Activated naive CD4-positive, alpha-beta T cell treated with anti-CD3 and anti-CD28 coated beads for 36 hours (primary cell): ENCODE measurements at regions not wholly inside any gene's neighbourhood (a gene's known extent, or its start where the extent isn't known, plus 50 kb on each side); places are given as distances from the start of the nearest gene placed in this dataset.
"Not testable (repeated sequence)": the region's sequence is repeated elsewhere in the genome, so short reads cannot be mapped to it uniquely, and the experiment has no call there.

ENCODE experiments used
- CTCF ChIA-PET: fragments of 350-600 bp; sonication (Branson Sonifier 250); formaldehyde crosslinking; loops from one replicate; lab custom pipeline; 2021; ENCODE audit warnings: antibody characterized with exemption; lab: Charles Lee
- DNase-seq: peaks from one replicate; pipeline ENCODE4 v3.0.0-alpha.2; 2020
- H3K27ac Mint-ChIP-seq: one replicate; pipeline ENCODE4 v1.8.0; 2021; ENCODE audit warnings: mild to moderate bottlenecking, mixed read lengths
- H3K27me3 Mint-ChIP-seq: one replicate; pipeline ENCODE4 v1.8.0; 2021; ENCODE audit warnings: low read depth, mixed read lengths
- H3K36me3 Mint-ChIP-seq: one replicate; pipeline ENCODE4 v1.8.0; 2021; ENCODE audit warnings: low read depth, mixed read lengths
- H3K4me1 Mint-ChIP-seq: one replicate; pipeline ENCODE4 v1.8.0; 2021; ENCODE audit warnings: low read depth, mixed read lengths
- H3K4me3 Mint-ChIP-seq: one replicate; pipeline ENCODE4 v1.8.0; 2021; ENCODE audit warnings: mild to moderate bottlenecking, moderate library complexity, mixed read lengths
- H3K9me3 Mint-ChIP-seq: one replicate; pipeline ENCODE4 v1.8.0; 2021; ENCODE audit warnings: mixed read lengths
- intact Hi-C: fragments of 100-400 bp; cut with micrococcal nuclease; formaldehyde crosslinking; loops from one replicate; pipeline ENCODE4 v1.15.1; 2023

DNA sequence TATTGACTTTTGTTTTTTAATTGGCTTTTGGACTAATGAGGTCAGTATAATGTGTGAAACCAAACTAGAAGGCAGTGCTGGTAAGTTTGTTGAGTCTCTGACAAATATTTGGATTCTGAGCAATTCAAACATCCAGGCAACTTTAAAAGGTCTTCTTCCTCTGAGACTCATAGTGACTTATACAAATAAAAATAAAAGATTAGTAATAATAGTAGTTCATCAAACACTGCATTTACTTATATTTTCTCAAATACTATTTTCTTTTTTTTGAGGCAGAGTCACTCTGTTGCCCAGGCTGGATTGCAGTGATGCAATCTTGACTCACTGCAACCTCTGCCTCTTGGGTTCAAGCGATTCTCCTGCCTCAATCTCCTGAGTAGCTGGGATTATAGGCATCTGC lies 337.9 kb downstream of the DAD1 start:
- Mint-ChIP-seq H3K4me1 (no peaks in the 10 kb centered on the region), H3K27ac (no peak overlapping the region), H3K9me3 (no peaks in the 10 kb centered on the region), H3K36me3 (no peaks in the 10 kb centered on the region), H3K4me3 (no peak overlapping the region), H3K27me3 (no peaks in the 10 kb centered on the region)
- CTCF ChIA-PET: interaction anchor here (0.6 kb wide), 1 partner anchor 330 kb away, joined by 3 read pairs; no protein-coding TSS in a partner anchor
- no peak for DNase-seq
- intact Hi-C loops: no loop called here

GRCh38 chr14:22249770-22250169 lies 339.3 kb downstream of the DAD1 start:
- no peak overlapping the region for H3K27ac Mint-ChIP-seq
- H3K9me3 Mint-ChIP-seq: no peaks in the 10 kb centered on the region
- H3K4me1 Mint-ChIP-seq: no peaks in the 10 kb centered on the region
- intact Hi-C loops: no loop called here
- H3K4me3 Mint-ChIP-seq: no peak overlapping the region
- no peaks in the 10 kb centered on the region for H3K27me3 Mint-ChIP-seq
- no peak for DNase-seq
- CTCF ChIA-PET: no interaction called here
- no peaks in the 10 kb centered on the region for H3K36me3 Mint-ChIP-seq

DNA sequence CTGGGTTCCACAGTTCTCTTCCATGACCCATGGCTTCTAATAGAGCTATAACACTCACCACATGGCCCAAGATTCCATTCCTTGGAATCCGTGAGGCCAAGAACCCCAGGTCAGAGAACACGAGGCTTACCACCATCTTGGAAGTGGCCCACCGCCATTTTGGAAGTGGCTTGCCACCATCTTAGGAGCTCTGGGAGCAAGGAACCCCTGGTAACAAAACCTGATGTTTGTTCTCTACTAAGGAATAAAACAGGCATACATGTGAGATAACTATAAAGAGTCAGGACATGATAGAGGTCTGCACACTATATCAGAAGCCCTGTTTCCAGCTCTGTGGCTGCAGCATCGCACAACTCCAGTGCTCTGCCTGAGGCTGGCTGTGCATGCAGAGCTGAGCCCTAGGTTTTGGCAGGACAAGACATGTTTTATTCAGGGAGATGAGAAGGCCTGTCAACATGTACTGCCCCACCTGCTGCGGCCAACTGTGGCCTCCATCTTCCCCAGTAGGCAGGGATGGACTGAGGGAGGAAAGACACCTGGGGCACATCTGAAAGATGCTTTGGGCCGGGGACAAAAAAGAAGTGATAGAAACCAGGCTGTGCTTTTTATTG lies 344.9 kb downstream of the DAD1 start:
- Mint-ChIP-seq H3K36me3 (no peaks in the 10 kb centered on the region), H3K4me1 (no peaks in the 10 kb centered on the region), H3K27ac (no peak overlapping the region), H3K9me3 (no peaks in the 10 kb centered on the region), H3K4me3 (no peak overlapping the region), H3K27me3 (no peaks in the 10 kb centered on the region)
- CTCF ChIA-PET: no interaction called here
- intact Hi-C loops: no loop called here
- DNase-seq: no peak

- CTCF ChIA-PET, H3K4me3 Mint-ChIP-seq, H3K4me1 Mint-ChIP-seq, H3K27me3 Mint-ChIP-seq, H3K9me3 Mint-ChIP-seq, H3K27ac Mint-ChIP-seq, DNase-seq, H3K36me3 Mint-ChIP-seq, intact Hi-C loops: not testable (repeated sequence)
Measured at GRCh38 chr14:22238320-22238719, 350.7 kb downstream of the DAD1 start.

GRCh38 chr14:22233377-22233776 lies 355.6 kb downstream of the DAD1 start:
- DNase-seq: no peak
- H3K9me3 Mint-ChIP-seq: no peaks in the 10 kb centered on the region
- H3K4me3 Mint-ChIP-seq: no peak overlapping the region
- intact Hi-C loops: no loop called here
- H3K36me3 Mint-ChIP-seq: no peaks in the 10 kb centered on the region
- CTCF ChIA-PET: no interaction called here
- H3K4me1 Mint-ChIP-seq: peaks cover 2% of the 10 kb centered on the region
- no peak overlapping the region for H3K27ac Mint-ChIP-seq
- H3K27me3 Mint-ChIP-seq: no peaks in the 10 kb centered on the region

- H3K27me3 Mint-ChIP-seq: no peaks in the 10 kb centered on the region
- CTCF ChIA-PET: no interaction called here
- intact Hi-C loops: no loop called here
- no peaks in the 10 kb centered on the region for H3K9me3 Mint-ChIP-seq
- H3K4me3 Mint-ChIP-seq: no peak overlapping the region
- no peaks in the 10 kb centered on the region for H3K36me3 Mint-ChIP-seq
- peaks cover 2% of the 10 kb centered on the region for H3K4me1 Mint-ChIP-seq
- no peak overlapping the region for H3K27ac Mint-ChIP-seq
- DNase-seq: no peak
Measured at GRCh38 chr14:22232933-22233332, 356.1 kb downstream of the DAD1 start.

DNA sequence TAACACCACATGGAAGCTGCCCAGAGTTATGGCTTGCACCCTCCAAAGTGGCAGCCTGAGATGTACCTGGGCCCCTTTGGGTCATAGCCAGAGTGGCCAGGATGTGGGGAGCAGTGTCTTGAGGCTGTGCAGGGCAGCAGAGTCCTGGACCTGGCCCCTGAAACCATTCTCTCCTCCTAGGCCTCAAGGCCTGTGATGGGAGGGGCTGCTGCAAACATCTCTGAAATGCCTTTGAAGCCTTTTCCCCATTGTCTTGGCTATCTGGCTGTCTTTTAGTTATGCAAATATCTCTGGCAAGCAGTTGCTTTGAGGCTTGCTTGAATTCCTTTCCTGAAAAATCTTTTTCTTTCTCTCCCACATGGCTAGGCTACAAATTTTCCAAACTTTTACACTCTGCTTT lies 356.5 kb downstream of the DAD1 start:
- H3K27me3 Mint-ChIP-seq: no peaks in the 10 kb centered on the region
- H3K4me3 Mint-ChIP-seq: no peak overlapping the region
- peaks cover 2% of the 10 kb centered on the region for H3K4me1 Mint-ChIP-seq
- H3K36me3 Mint-ChIP-seq: no peaks in the 10 kb centered on the region
- H3K27ac Mint-ChIP-seq: no peak overlapping the region
- DNase-seq: no peak
- CTCF ChIA-PET: no interaction called here
- no peaks in the 10 kb centered on the region for H3K9me3 Mint-ChIP-seq
- intact Hi-C loops: no loop called here

DNA sequence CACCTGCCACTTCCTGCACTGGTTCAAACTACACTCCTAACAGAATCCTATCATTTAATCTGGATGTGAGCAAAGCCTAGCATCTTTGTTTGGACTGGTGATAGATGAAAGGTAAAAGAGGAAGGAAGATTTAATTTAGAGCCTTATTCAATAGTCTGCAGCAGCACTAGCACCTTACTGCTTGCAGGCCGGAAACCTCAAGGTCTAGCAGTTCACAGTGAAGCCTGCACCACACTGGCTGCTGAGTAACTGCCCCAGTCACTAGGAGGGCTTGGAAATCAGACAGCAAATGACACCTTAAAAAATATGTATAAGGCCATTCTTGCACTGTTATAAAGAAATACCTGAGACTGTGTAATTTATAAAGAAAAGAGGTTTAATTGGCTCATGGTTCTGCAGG lies 358.0 kb downstream of the DAD1 start:
- Mint-ChIP-seq H3K9me3 (no peaks in the 10 kb centered on the region), H3K27me3 (no peaks in the 10 kb centered on the region), H3K36me3 (no peaks in the 10 kb centered on the region), H3K4me1 (peaks cover 2% of the 10 kb centered on the region), H3K27ac (peak overlapping the region; percentile 70), H3K4me3 (no peak overlapping the region)
- CTCF ChIA-PET: no interaction called here
- peak; percentile 21 for DNase-seq
- intact Hi-C loops: loop anchor here (2.0 kb wide), 1 partner anchor 40 kb away; no protein-coding TSS in a partner anchor

DNA sequence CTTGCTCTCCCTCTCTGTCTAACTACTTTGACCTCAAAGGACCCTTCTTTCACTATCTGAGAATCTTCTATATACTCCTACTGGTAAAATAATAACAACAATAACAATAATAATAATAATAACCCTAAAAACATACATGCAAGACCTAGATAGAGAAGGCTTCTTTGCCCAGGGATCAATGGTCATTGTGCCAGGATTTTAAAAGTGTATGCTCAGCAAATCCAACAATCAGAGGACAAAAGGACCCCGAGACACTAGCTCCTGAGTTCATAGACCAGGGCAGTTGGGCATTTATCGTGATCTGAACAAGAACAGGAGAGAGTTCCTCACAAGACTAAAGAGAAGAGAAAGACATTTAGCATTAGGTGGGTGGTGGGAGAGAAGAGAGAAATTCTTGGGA lies 358.5 kb downstream of the DAD1 start:
- CTCF ChIA-PET: no interaction called here
- Mint-ChIP-seq H3K27ac (peak overlapping the region; percentile 70), H3K36me3 (no peaks in the 10 kb centered on the region), H3K4me3 (peak overlapping the region; percentile 4), H3K4me1 (peaks cover 2% of the 10 kb centered on the region), H3K9me3 (no peaks in the 10 kb centered on the region), H3K27me3 (no peaks in the 10 kb centered on the region)
- intact Hi-C loops: loop anchor here (2.0 kb wide), 1 partner anchor 40 kb away; no protein-coding TSS in a partner anchor
- no peak for DNase-seq

- peak overlapping the region; percentile 82 for H3K27ac Mint-ChIP-seq
- H3K36me3 Mint-ChIP-seq: no peaks in the 10 kb centered on the region
- peaks cover 3% of the 10 kb centered on the region for H3K4me1 Mint-ChIP-seq
- no peak for DNase-seq
- peak overlapping the region; percentile 64 for H3K4me3 Mint-ChIP-seq
- no peaks in the 10 kb centered on the region for H3K27me3 Mint-ChIP-seq
- CTCF ChIA-PET: interaction anchor here (0.9 to 1.5 kb wide), 2 partner anchors 283 to 329 kb away, joined by 3 read pairs; no protein-coding TSS in a partner anchor
- intact Hi-C loops: loop anchor here (5.0 to 10.0 kb wide), 3 partner anchors 55 to 628 kb away; no protein-coding TSS in a partner anchor
- no peaks in the 10 kb centered on the region for H3K9me3 Mint-ChIP-seq
Measured at GRCh38 chr14:22227084-22227483, 361.9 kb downstream of the DAD1 start.

DNA sequence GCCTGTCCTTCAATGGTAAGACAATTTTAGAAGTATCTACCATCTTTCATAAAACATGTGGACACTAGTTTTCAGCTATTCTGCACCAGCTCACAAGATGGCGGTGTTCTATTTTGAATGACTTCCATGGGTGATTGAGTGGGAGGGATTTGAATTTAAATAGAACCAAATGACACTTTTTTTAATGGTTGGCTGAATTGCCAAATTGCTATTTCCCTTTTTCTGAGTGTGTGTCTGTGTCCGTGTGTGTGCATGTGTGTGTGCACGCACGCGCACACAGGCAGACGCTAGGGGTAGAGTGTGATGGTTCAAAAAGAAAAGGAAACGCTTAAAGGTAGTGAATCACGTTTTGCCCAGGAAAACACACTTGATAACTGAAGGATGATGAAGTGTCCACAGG lies 362.6 kb downstream of the DAD1 start:
- CTCF ChIA-PET: interaction anchor here (0.9 to 1.5 kb wide), 3 partner anchors 25 to 330 kb away, joined by 3 read pairs; no protein-coding TSS in a partner anchor
- H3K27ac Mint-ChIP-seq: peak overlapping the region; percentile 82
- peak; percentile 16 for DNase-seq

GRCh38 chr14:22225516-22226140 lies 363.4 kb downstream of the DAD1 start:
- peaks cover 4% of the 10 kb centered on the region for H3K4me1 Mint-ChIP-seq
- no peak for DNase-seq
- H3K27me3 Mint-ChIP-seq: no peaks in the 10 kb centered on the region
- no peaks in the 10 kb centered on the region for H3K9me3 Mint-ChIP-seq
- no peak overlapping the region for H3K4me3 Mint-ChIP-seq
- no peak overlapping the region for H3K27ac Mint-ChIP-seq
- CTCF ChIA-PET: interaction anchor here (0.7 to 0.9 kb wide), 2 partner anchors 24 to 80 kb away, joined by 3 read pairs; no protein-coding TSS in a partner anchor
- intact Hi-C loops: loop anchor here (5.0 to 10.0 kb wide), 3 partner anchors 57 to 629 kb away; no protein-coding TSS in a partner anchor
- no peaks in the 10 kb centered on the region for H3K36me3 Mint-ChIP-seq

More for the DNA sequence above, 362.6 kb downstream of the DAD1 start:
- no peaks in the 10 kb centered on the region for H3K36me3 Mint-ChIP-seq
- no peaks in the 10 kb centered on the region for H3K9me3 Mint-ChIP-seq
- intact Hi-C loops: loop anchor here (5.0 to 10.0 kb wide), 3 partner anchors 56 to 628 kb away; no protein-coding TSS in a partner anchor
- no peaks in the 10 kb centered on the region for H3K27me3 Mint-ChIP-seq
- peaks cover 5% of the 10 kb centered on the region for H3K4me1 Mint-ChIP-seq
- H3K4me3 Mint-ChIP-seq: peak overlapping the region; percentile 64
